ENCODE measurements at regions not wholly inside any gene's neighbourhood (a gene's known extent, or its start where the extent isn't known, plus 50 kb on each side); places are given as distances from the start of the nearest gene placed in this dataset.

DNA sequence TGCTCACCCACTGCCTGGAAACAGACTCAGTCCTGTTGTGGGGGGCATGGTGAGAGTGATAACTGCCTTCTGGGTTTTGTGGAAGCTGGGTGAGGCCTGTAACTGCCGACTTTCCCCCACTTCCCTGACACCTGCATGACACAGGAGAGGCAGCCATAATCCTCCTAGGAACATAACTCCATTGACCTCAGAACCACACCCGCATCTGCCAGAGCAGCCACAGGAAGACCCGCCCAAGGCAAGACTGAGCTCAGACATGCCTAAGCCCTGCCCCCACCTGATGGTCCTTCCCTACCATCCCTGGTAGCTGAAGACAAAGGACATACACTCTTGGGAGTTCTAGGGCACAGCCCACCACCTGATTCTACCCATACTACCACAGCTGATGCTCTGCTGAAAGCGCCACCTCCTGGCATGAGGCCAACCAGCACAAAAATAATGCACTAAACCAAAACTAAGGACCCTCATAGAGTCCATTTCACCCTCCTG, 326.7 kb downstream of the RBM26 start:
- Histone ChIP-seq H3K9me3 (peaks cover 0 to 4% of the 10 kb centered on the region in 2 donors), H3K4me3 (no peak overlapping the region), H3K4me1 (no peaks in the 10 kb centered on the region), H3K36me3 (no peaks in the 10 kb centered on the region), H3K27ac (no peak overlapping the region), H3K27me3 (no peaks in the 10 kb centered on the region)
- DNase-seq (no peak), ATAC-seq (no peak)
- TF ChIP-seq, protein P1, sequence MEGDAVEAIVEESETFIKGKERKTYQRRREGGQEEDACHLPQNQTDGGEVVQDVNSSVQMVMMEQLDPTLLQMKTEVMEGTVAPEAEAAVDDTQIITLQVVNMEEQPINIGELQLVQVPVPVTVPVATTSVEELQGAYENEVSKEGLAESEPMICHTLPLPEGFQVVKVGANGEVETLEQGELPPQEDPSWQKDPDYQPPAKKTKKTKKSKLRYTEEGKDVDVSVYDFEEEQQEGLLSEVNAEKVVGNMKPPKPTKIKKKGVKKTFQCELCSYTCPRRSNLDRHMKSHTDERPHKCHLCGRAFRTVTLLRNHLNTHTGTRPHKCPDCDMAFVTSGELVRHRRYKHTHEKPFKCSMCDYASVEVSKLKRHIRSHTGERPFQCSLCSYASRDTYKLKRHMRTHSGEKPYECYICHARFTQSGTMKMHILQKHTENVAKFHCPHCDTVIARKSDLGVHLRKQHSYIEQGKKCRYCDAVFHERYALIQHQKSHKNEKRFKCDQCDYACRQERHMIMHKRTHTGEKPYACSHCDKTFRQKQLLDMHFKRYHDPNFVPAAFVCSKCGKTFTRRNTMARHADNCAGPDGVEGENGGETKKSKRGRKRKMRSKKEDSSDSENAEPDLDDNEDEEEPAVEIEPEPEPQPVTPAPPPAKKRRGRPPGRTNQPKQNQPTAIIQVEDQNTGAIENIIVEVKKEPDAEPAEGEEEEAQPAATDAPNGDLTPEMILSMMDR (IDR thresholded peaks at IDR 0.05): no peak
- intact Hi-C loops (cut with DNase I): no loop called here

GRCh38 chr13:79075703-79076102, 330.4 kb downstream of the RBM26 start:
- ATAC-seq (no peak), DNase-seq (no peak)
- no peaks in the 10 kb centered on the region for H3K27me3 ChIP-seq
- no peaks in the 10 kb centered on the region for H3K4me1 ChIP-seq
- no peaks in the 10 kb centered on the region for H3K36me3 ChIP-seq
- H3K4me3 ChIP-seq: no peak overlapping the region
- peaks cover 0 to 4% of the 10 kb centered on the region in 2 donors for H3K9me3 ChIP-seq
- TF ChIP-seq, protein P1 (IDR thresholded peaks at IDR 0.05): no peak
- no peak overlapping the region for H3K27ac ChIP-seq
- intact Hi-C loops (cut with DNase I): no loop called here

DNA sequence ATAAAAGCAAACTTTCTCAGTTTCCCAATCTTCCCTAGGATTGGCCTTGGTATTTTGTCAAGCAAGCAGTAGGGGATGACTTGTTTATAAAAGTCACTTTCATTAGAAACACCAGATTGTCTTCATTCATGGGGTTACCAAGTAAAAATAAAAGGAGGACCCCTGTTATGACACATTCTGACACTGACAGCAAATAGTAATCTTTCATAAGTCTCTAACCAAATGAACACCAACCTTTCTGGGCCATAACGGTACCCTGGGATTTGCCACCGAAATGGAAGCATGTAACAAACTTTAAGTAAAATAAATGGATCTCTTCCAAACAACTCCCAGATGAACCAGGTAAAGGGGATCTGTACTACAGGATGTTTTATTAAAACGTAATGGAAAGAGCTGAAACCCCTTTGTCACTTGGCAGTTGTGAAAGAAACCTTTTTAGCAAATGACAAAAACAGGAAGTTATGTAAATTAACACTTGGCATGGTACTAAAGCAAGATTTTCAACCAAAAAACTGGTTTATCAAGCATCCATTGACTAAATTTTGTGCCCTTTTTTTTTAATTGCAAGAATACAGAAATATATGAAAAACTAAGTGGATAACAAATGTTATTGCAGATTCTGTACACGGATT, 335.6 kb downstream of the RBM26 start:
- Histone ChIP-seq H3K4me3 (no peak overlapping the region), H3K4me1 (no peaks in the 10 kb centered on the region), H3K9me3 (no peaks in the 10 kb centered on the region), H3K27ac (no peak overlapping the region), H3K27me3 (no peaks in the 10 kb centered on the region), H3K36me3 (no peaks in the 10 kb centered on the region)
- no peak for ATAC-seq
- TF ChIP-seq, protein P1 (IDR thresholded peaks at IDR 0.05): no peak
- no peak for DNase-seq
- intact Hi-C loops (cut with DNase I): no loop called here

GRCh38 chr13:79062291-79062690, 343.8 kb downstream of the RBM26 start:
- TF ChIP-seq, protein P1 (IDR thresholded peaks at IDR 0.05): no peak
- no peak overlapping the region for H3K27ac ChIP-seq
- no peaks in the 10 kb centered on the region for H3K4me1 ChIP-seq
- no peaks in the 10 kb centered on the region for H3K36me3 ChIP-seq
- no peaks in the 10 kb centered on the region for H3K27me3 ChIP-seq
- intact Hi-C loops (cut with DNase I): no loop called here
- DNase-seq (no peak), ATAC-seq (no peak)
- no peak overlapping the region for H3K4me3 ChIP-seq
- H3K9me3 ChIP-seq: no peaks in the 10 kb centered on the region

DNA sequence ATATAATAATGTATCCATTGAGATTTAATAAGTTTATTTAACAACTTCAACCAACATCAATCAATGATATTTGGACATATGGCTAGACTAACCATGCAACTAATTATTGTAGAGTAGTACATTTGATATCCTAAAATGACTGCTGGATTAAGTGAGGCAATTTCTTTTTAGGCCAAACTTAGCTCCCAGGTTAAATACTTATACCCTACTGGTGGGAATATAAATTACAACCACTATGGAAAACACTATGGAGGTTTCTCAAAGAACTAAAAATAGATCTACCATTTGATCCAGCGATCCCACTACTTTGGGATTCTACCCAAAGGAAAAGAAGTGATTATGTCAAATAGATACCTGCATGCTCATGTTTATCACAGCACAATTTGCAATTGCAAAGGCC, 345.8 kb downstream of the RBM26 start:
- no peak overlapping the region for H3K4me3 ChIP-seq
- DNase-seq: no peak
- intact Hi-C loops (cut with DNase I): no loop called here
- H3K36me3 ChIP-seq: no peaks in the 10 kb centered on the region
- no peaks in the 10 kb centered on the region for H3K4me1 ChIP-seq
- no peak overlapping the region for H3K27ac ChIP-seq
- no peak for ATAC-seq
- TF ChIP-seq, protein P1 (IDR thresholded peaks at IDR 0.05): no peak
- no peaks in the 10 kb centered on the region for H3K27me3 ChIP-seq
- H3K9me3 ChIP-seq: no peaks in the 10 kb centered on the region
